ENCODE measurements at regions not wholly inside any gene's neighbourhood (a gene's known extent, or its start where the extent isn't known, plus 50 kb on each side); places are given as distances from the start of the nearest gene placed in this dataset.

- Histone ChIP-seq H3K4me2 (ENCODE audit: low read depth, low read length) (no peak overlapping the region), H3K18ac (ENCODE audit: low read depth, low read length) (no peak overlapping the region), H2BK20ac (ENCODE audit: low read depth, low read length) (no peak overlapping the region), H2AK5ac (ENCODE audit: low read depth, low read length) (no peak overlapping the region), H2AFZ (replicated peaks; ENCODE audit: low read length, poor library complexity) (no peak overlapping the region), H3K9me1 (ENCODE audit: insufficient read depth, low read length) (no peaks in the 10 kb centered on the region), H3K4me3 (ENCODE audit: insufficient read depth, low read depth, low read length) (no peak overlapping the region), H2AK9ac (replicated peaks; ENCODE audit: low read depth, low read length, poor library complexity) (no peak overlapping the region), H3K9ac (ENCODE audit: low read depth, low read length) (no peak overlapping the region), H3K27ac (ENCODE audit: insufficient read depth, low read length) (no peak overlapping the region), H2BK15ac (ENCODE audit: low read depth, low read length) (no peak overlapping the region), H4K8ac (ENCODE audit: low read depth in 2 of 2, low read length in 2 of 2) (no peak overlapping the region), H3K56ac (ENCODE audit: extremely low read depth, insufficient read depth, low read length) (no peak overlapping the region), H3K27me3 (ENCODE audit: control insufficient read depth, insufficient read depth, low read length) (no peaks in the 10 kb centered on the region), H2BK120ac (ENCODE audit: low read depth, low read length) (no peak overlapping the region), H2BK5ac (ENCODE audit: low read depth, low read length, poor library complexity, severe bottlenecking) (no peak overlapping the region), H3K4ac (ENCODE audit: low read depth, low read length) (no peak overlapping the region), H3K9me3 (ENCODE audit: control insufficient read depth, insufficient read depth, low read length) (peaks cover 11% of the 10 kb centered on the region), H3K23ac (ENCODE audit: low read depth, low read length) (no peak overlapping the region), H4K5ac (ENCODE audit: low read depth, low read length) (no peak overlapping the region), H4K20me1 (ENCODE audit: insufficient read depth, low read length) (no peaks in the 10 kb centered on the region), H3K4me1 (ENCODE audit: control insufficient read depth, insufficient read depth, low read length) (no peaks in the 10 kb centered on the region), H3K14ac (replicated peaks; ENCODE audit: low read depth, low read length) (no peak overlapping the region), H3K36me3 (ENCODE audit: control insufficient read depth, insufficient read depth, low read length) (no peaks in the 10 kb centered on the region), H3K79me1 (ENCODE audit: low read depth in 1 of 2, low read length in 2 of 2) (no peaks in the 10 kb centered on the region), H4K91ac (ENCODE audit: insufficient read depth, low read depth, low read length) (no peak overlapping the region)
- WGBS, 2 experiments (ENCODE audit: extremely low coverage in 2 of 2, insufficient read length in 1 of 2) = 96% methylated on average over 3 of the region's 6 CpGs; no CpG with 5 or more reads in 1 of the 2 experiments
- ATAC-seq (ENCODE audit: low read depth) = no peak
- intact Hi-C loops (cut with micrococcal nuclease) = no loop called here
- DNase-seq = no peak
- POLR2A ChIA-PET (ENCODE audit: unreplicated experiment) = no interaction called here
- no TSS peak for BruUV-seq (replicated peaks)
- TF ChIP-seq RCOR1 (IDR thresholded peaks at IDR 0.05; ENCODE audit: insufficient replicate concordance, low read length) = no peak
- no peak for TF ChIP-seq CEBPB (IDR thresholded peaks at IDR 0.05; ENCODE audit: low read depth, low read length)
- TF ChIP-seq SMC3 (IDR thresholded peaks at IDR 0.05; ENCODE audit: low read depth, low read length) = no peak
- TF ChIP-seq USF2 (IDR thresholded peaks at IDR 0.05; ENCODE audit: low read depth, low read length) = no peak
- TF ChIP-seq FOS (IDR thresholded peaks at IDR 0.05; ENCODE audit: low read depth, low read length) = no peak
- no peak for TF ChIP-seq POLR2A (IDR thresholded peaks at IDR 0.05; ENCODE audit: low read depth, low read length)
- no peak for TF ChIP-seq MAZ (IDR thresholded peaks at IDR 0.05; ENCODE audit: borderline replicate concordance, low read depth, low read length)
- TF ChIP-seq BHLHE40 (IDR thresholded peaks at IDR 0.05; ENCODE audit: low read depth, low read length) = no peak
- TF ChIP-seq CHD1 (IDR thresholded peaks at IDR 0.05; ENCODE audit: low read depth, low read length) = no peak
- TF ChIP-seq MAFK (IDR thresholded peaks at IDR 0.05; ENCODE audit: low read depth, low read length) = no peak
- in situ Hi-C loops (cut with MboI; ENCODE audit: low sequenced_read_pairs) = no loop called here
- CTCF ChIA-PET = no interaction called here
- dilution Hi-C loops (cut with HindIII; ENCODE audit: low sequenced_read_pairs, unreplicated experiment) = no loop called here
Measured at GRCh38 chr19:30102239-30102638, 160.2 kb downstream of the URI1 start.

All from IMR-90 (cell line).